H1 (cell line): ENCODE measurements at regions not wholly inside any gene's neighbourhood (a gene's known extent, or its start where the extent isn't known, plus 50 kb on each side); places are given as distances from the start of the nearest gene placed in this dataset.

ENCODE experiments used
- CTCF ChIA-PET: fragments of 300-600 bp; sonication (Branson Sonifier 250); formaldehyde crosslinking; loops from one replicate; lab custom pipeline; 2021; ENCODE audit not compliant: partially characterized antibody; lab: Charles Lee
- POLR2A ChIA-PET: fragments of 300-600 bp; sonication (Branson Sonifier 250); formaldehyde crosslinking; loops from one replicate; lab custom pipeline; 2021; ENCODE audit warnings: inconsistent platforms; ENCODE audit not compliant: partially characterized antibody; lab: Charles Lee
- DNase-seq, 2 experiments: peaks; one replicate each; pipeline versions ENCODE4 v3.0.0 to v3.0.0-alpha.2; 2010 to 2022; ENCODE audit warnings: low spot score in 2 of 2, low read depth in 1 of 2, mixed read lengths in 1 of 2
- FAIRE-seq: peaks from 2 replicates; lab custom pipeline; 2011; peaks lifted over from hg19 to GRCh38; lab: Jason Lieb, UNC
- H2AFZ ChIP-seq: 2 replicates; pipeline ENCODE4 v1.8.1; 2012; ENCODE audit warnings: low read length, inconsistent platforms
- H2AK5ac ChIP-seq: 2 replicates; pipeline ENCODE4 v1.6.1; 2013; ENCODE audit warnings: low read depth, low read length
- H2BK120ac ChIP-seq: replicated peaks from 2 replicates; pipeline ENCODE3; 2013; ENCODE audit warnings: low read depth, low read length, inconsistent platforms
- H2BK12ac ChIP-seq: 2 replicates; pipeline ENCODE4 v1.6.1; 2013; ENCODE audit warnings: low read depth, low read length
- H2BK15ac ChIP-seq: 2 replicates; pipeline ENCODE4 v1.6.1; 2013; ENCODE audit warnings: low read length
- H2BK20ac ChIP-seq: 2 replicates; pipeline ENCODE4 v1.6.1; 2013; ENCODE audit warnings: low read length
- H2BK5ac ChIP-seq: 2 replicates; pipeline ENCODE4 v1.6.1; 2013; ENCODE audit warnings: low read depth, low read length
- H3K14ac ChIP-seq: 2 replicates; pipeline ENCODE4 v1.6.1; 2013; ENCODE audit warnings: inconsistent platforms; ENCODE audit not compliant: insufficient read length
- H3K18ac ChIP-seq: 2 replicates; pipeline ENCODE4 v1.6.1; 2013; ENCODE audit warnings: low read length; ENCODE audit errors: extremely low read depth
- H3K23ac ChIP-seq: 2 replicates; pipeline ENCODE4 v1.6.1; 2013; ENCODE audit warnings: inconsistent platforms; ENCODE audit not compliant: insufficient read length
- H3K23me2 ChIP-seq: 2 replicates; pipeline ENCODE4 v1.6.1; 2013; ENCODE audit warnings: low read depth, low read length
- H3K27ac ChIP-seq: 2 replicates; pipeline ENCODE4 v1.6.1; 2011; ENCODE audit warnings: low read depth, low read length, inconsistent platforms
- H3K27me3 ChIP-seq, 4 experiments: replicated peaks in 1 of 4; 1 replicate in 1 of 4; 2 replicates in 3 of 4; pipeline versions ENCODE4 v1.6.1 to v1.8.1; 2011 to 2013; ENCODE audit warnings: low read length in 3 of 4, mild to moderate bottlenecking in 3 of 4, inconsistent platforms in 2 of 4, mixed read lengths in 2 of 4, moderate library complexity in 1 of 4; ENCODE audit not compliant: control insufficient read depth in 3 of 4, insufficient read depth in 3 of 4; ENCODE audit errors: extremely low read depth in 1 of 4
- H3K36me3 ChIP-seq, 4 experiments: 2 replicates each; pipeline versions ENCODE4 v1.6.1 to v1.8.1; 2011 to 2013; ENCODE audit warnings: mild to moderate bottlenecking in 4 of 4, low read length in 3 of 4, moderate library complexity in 2 of 4, control low read depth in 1 of 4, inconsistent platforms in 1 of 4; ENCODE audit not compliant: insufficient read depth in 4 of 4, control insufficient read depth in 2 of 4
- H3K4ac ChIP-seq: replicated peaks from 2 replicates; pipeline ENCODE3; 2013; ENCODE audit warnings: low read length, low read depth, mixed read lengths, inconsistent platforms; ENCODE audit not compliant: insufficient read length
- H3K4me1 ChIP-seq, 4 experiments: replicated peaks in 1 of 4; 1 replicate in 1 of 4; 2 replicates in 3 of 4; pipeline versions ENCODE4 v1.6.1 to v1.8.1; 2011 to 2013; ENCODE audit warnings: low read length in 3 of 4, inconsistent platforms in 2 of 4, mixed read lengths in 1 of 4; ENCODE audit not compliant: insufficient read depth in 4 of 4, control insufficient read depth in 3 of 4
- H3K4me2 ChIP-seq, 2 experiments: 2 replicates each; pipeline versions ENCODE4 v1.6.1 to v1.8.1; 2011 to 2013; ENCODE audit warnings: low read depth in 2 of 2, low read length in 2 of 2, control low read depth in 1 of 2, inconsistent platforms in 1 of 2, mild to moderate bottlenecking in 1 of 2; ENCODE audit not compliant: insufficient read depth in 1 of 2
- H3K4me3 ChIP-seq, 4 experiments: fragments of 200-600, 300-600 bp in 1 of 4; sonication (generic), shearing (Covaris generic), sonication (Bioruptor Twin) in 1 of 4; 2 replicates each; pipeline versions ENCODE4 v1.5.1 to v1.8.1; 2011 to 2016; ENCODE audit warnings: low read length in 4 of 4, low read depth in 3 of 4, control low read depth in 2 of 4, inconsistent platforms in 2 of 4, mild to moderate bottlenecking in 2 of 4, mixed read lengths in 1 of 4, moderate library complexity in 1 of 4; ENCODE audit not compliant: insufficient read depth in 2 of 4; ENCODE audit errors: extremely low read depth in 1 of 4
- H3K56ac ChIP-seq: replicated peaks from 2 replicates; pipeline ENCODE3; 2013; ENCODE audit warnings: low read depth, mild to moderate bottlenecking, mixed read lengths, low read length, inconsistent platforms; ENCODE audit not compliant: insufficient read length
- H3K79me1 ChIP-seq: 2 replicates; pipeline ENCODE4 v1.6.1; 2013; ENCODE audit warnings: low read depth, low read length, control low read depth
- H3K79me2 ChIP-seq, 2 experiments: 2 replicates each; pipeline versions ENCODE4 v1.6.1 to v1.8.1; 2012 to 2013; ENCODE audit warnings: low read length in 2 of 2, mild to moderate bottlenecking in 2 of 2, inconsistent platforms in 1 of 2; ENCODE audit not compliant: insufficient read depth in 2 of 2, control insufficient read depth in 1 of 2
- H3K9ac ChIP-seq, 4 experiments: replicated peaks in 1 of 4; 1 replicate in 1 of 4; 2 replicates in 3 of 4; pipeline versions ENCODE4 v1.6.1 to v1.8.1; 2011 to 2013; ENCODE audit warnings: low read depth in 3 of 4, low read length in 3 of 4, control low read depth in 2 of 4, mild to moderate bottlenecking in 2 of 4, moderate library complexity in 2 of 4, inconsistent platforms in 1 of 4; ENCODE audit errors: extremely low read depth in 1 of 4
- H3K9me3 ChIP-seq, 2 experiments: 2 replicates each; pipeline versions ENCODE4 v1.6.1 to v1.8.1; 2012 to 2013; ENCODE audit warnings: mild to moderate bottlenecking in 2 of 2, moderate library complexity in 2 of 2, control low read depth in 1 of 2, inconsistent platforms in 1 of 2, low read depth in 1 of 2, low read length in 1 of 2, mixed read lengths in 1 of 2; ENCODE audit not compliant: insufficient read depth in 2 of 2
- H4K20me1 ChIP-seq, 2 experiments: replicated peaks in 1 of 2; 2 replicates each; pipeline versions ENCODE3 to v1.8.1; 2011 to 2013; ENCODE audit warnings: inconsistent platforms in 2 of 2, low read length in 2 of 2, mild to moderate bottlenecking in 1 of 2; ENCODE audit not compliant: insufficient read depth in 2 of 2, control insufficient read depth in 1 of 2
- H4K5ac ChIP-seq: 2 replicates; pipeline ENCODE4 v1.6.1; 2013; ENCODE audit warnings: low read length, low read depth, mixed read lengths, inconsistent platforms; ENCODE audit not compliant: insufficient read length
- H4K8ac ChIP-seq: 2 replicates; pipeline ENCODE4 v1.8.0; 2013; ENCODE audit warnings: mild to moderate bottlenecking, moderate library complexity, low read length, inconsistent platforms; ENCODE audit not compliant: insufficient read depth; ENCODE audit errors: extremely low read depth
- H4K91ac ChIP-seq: replicated peaks from 2 replicates; pipeline ENCODE3; 2013; ENCODE audit warnings: low read length, mixed read lengths, inconsistent platforms; ENCODE audit not compliant: insufficient read length
- CBX8 ChIP-seq: fragments of 300-800, 300-1000 bp; sonication (generic); IDR thresholded peaks from 2 replicates; pipeline ENCODE4 v1.7.1; 2016; ENCODE audit warnings: low read depth, low read length, borderline replicate concordance
- KDM4A ChIP-seq: IDR thresholded peaks from one replicate; pipeline ENCODE4 v1.7.1; 2012; ENCODE audit warnings: low read depth, mild to moderate bottlenecking, moderate library complexity, low read length, inconsistent platforms; ENCODE audit not compliant: severe bottlenecking
- WGBS, 2 experiments: shearing (Covaris generic) in 1 of 2; methylation state at CpG; one replicate each; pipeline versions ENCODE4 v1.1.6 to v1.1.7; 2013 to 2015; ENCODE audit warnings: low lambda C conversion rate in 2 of 2, mixed read lengths in 2 of 2, inconsistent platforms in 1 of 2, low coverage in 1 of 2, missing lambda C conversion rate in 1 of 2; ENCODE audit not compliant: insufficient replicate concordance in 2 of 2, insufficient coverage in 1 of 2, insufficient read length in 1 of 2; ENCODE audit errors: extremely low coverage in 1 of 2, missing lambda C conversion rate in 1 of 2; 5-methylcytosine and 5-hydroxymethylcytosine counted together
- TF ChIP-seq, protein P1 (sequence below): IDR thresholded peaks from 2 replicates; pipeline ENCODE4 v1.6.1; 2012; ENCODE audit warnings: low read length, inconsistent platforms

DNA sequence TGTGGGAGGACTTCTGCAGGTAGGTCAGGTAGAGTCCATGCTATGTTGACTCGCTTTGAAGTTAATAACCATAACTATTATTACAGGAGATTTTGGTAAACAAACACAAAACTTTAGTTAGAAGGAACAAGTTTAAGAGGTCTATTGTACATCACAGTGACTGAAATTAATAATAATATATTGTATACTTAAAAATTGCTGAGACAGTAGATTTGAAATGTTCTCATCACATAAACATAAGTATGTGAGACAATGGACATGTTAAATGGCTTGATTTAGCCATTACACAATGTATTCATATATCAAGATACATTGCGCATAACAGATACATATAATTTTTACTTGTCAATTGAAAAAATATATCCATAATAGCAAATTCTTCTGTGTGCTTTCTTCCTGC, 91.4 kb upstream of the CD53 start:
- no peak overlapping the region for H2BK5ac ChIP-seq
- no peak overlapping the region for H3K4me2 ChIP-seq
- H3K27ac ChIP-seq, result no peak overlapping the region
- no peak overlapping the region for H3K18ac ChIP-seq
- H3K4me1 ChIP-seq, result peaks cover 0 to 2% (median 0%) of the 10 kb centered on the region in 4 experiments; a peak in 1 of 7 replicates
- no peaks in the 10 kb centered on the region for H3K79me2 ChIP-seq
- no peak overlapping the region for H4K5ac ChIP-seq
- peaks cover 0 to 5% (median 1%) of the 10 kb centered on the region in 4 experiments; a peak in 4 of 7 replicates for H3K27me3 ChIP-seq
- H3K56ac ChIP-seq, result no peak overlapping the region
- H2AFZ ChIP-seq, result no peak overlapping the region
- no peak overlapping the region for H3K14ac ChIP-seq
- no peaks in the 10 kb centered on the region for H3K9me3 ChIP-seq
- H2BK12ac ChIP-seq, result no peak overlapping the region
- no peak overlapping the region for H3K4ac ChIP-seq
- H3K23me2 ChIP-seq, result no peaks in the 10 kb centered on the region
- H2BK20ac ChIP-seq, result no peak overlapping the region
- H3K4me3 ChIP-seq, result no peak overlapping the region
- no peak overlapping the region for H4K91ac ChIP-seq
- DNase-seq (no peak), FAIRE-seq (no peak)
- WGBS, 2 experiments, result 82% methylated on average over 2 of the region's 2 CpGs; no CpG with 5 or more reads in 1 of the 2 experiments
- ChIA-PET POLR2A (no interaction called here), CTCF (interaction anchor here (0.6 to 11.2 kb wide), 48 partner anchors 9 to 1218 kb away, joined by 3 to 166 read pairs (median 4); partner anchors contain the start of genes KCNA10 and KCNA2)
- no peaks in the 10 kb centered on the region for H4K20me1 ChIP-seq
- H2AK5ac ChIP-seq, result no peak overlapping the region
- no peaks in the 10 kb centered on the region for H3K79me1 ChIP-seq
- no peak overlapping the region for H2BK15ac ChIP-seq
- H3K9ac ChIP-seq, result no peak overlapping the region
- no peak overlapping the region for H2BK120ac ChIP-seq
- H3K23ac ChIP-seq, result no peak overlapping the region
- TF ChIP-seq CBX8 (no peak), KDM4A (no peak)
- TF ChIP-seq, protein P1, sequence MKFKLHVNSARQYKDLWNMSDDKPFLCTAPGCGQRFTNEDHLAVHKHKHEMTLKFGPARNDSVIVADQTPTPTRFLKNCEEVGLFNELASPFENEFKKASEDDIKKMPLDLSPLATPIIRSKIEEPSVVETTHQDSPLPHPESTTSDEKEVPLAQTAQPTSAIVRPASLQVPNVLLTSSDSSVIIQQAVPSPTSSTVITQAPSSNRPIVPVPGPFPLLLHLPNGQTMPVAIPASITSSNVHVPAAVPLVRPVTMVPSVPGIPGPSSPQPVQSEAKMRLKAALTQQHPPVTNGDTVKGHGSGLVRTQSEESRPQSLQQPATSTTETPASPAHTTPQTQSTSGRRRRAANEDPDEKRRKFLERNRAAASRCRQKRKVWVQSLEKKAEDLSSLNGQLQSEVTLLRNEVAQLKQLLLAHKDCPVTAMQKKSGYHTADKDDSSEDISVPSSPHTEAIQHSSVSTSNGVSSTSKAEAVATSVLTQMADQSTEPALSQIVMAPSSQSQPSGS, result no peak
- no peak overlapping the region for H4K8ac ChIP-seq
- H3K36me3 ChIP-seq, result no peaks in the 10 kb centered on the region
